SK-N-SH treated with all-trans-retinoic acid at 6 μM for 48 hours (cell line): ENCODE measurements at regions not wholly inside any gene's neighbourhood (a gene's known extent, or its start where the extent isn't known, plus 50 kb on each side); places are given as distances from the start of the nearest gene placed in this dataset.

Source experiments
- ATAC-seq: fragments of 200-7000 bp; cut with Tn5 transposase; 3 replicates; pipeline ENCODE4 v1.9.1; 2020; ENCODE audit warnings: mild to moderate bottlenecking, moderate library complexity
- ARNTL ChIP-seq: fragments of 450-650 bp; formaldehyde crosslinking; IDR thresholded peaks from 2 replicates; pipeline ENCODE4 v1.5.0; 2020; ENCODE audit warnings: low read depth, mild to moderate bottlenecking, moderate library complexity, borderline replicate concordance
- BACH2 ChIP-seq: fragments of 250-450 bp; sonication (Bioruptor Pico); IDR thresholded peaks from 2 replicates; pipeline ENCODE4 v1.9.0; 2021; ENCODE audit warnings: mild to moderate bottlenecking, borderline replicate concordance
- CREB5 ChIP-seq: fragments of 250-450 bp; sonication (Bioruptor Pico); IDR thresholded peaks from 2 replicates; pipeline ENCODE4 v1.5.1; 2020; ENCODE audit warnings: low read depth, mild to moderate bottlenecking, moderate library complexity
- CSDC2 ChIP-seq: fragments of 250-450 bp; sonication (Bioruptor Pico); IDR thresholded peaks from 2 replicates; pipeline ENCODE4 v1.5.0; 2020; ENCODE audit warnings: mild to moderate bottlenecking, moderate library complexity
- CSRNP3 ChIP-seq: fragments of 250-450 bp; sonication (Bioruptor Pico); IDR thresholded peaks from 2 replicates; pipeline ENCODE4 v1.5.1; 2021; ENCODE audit warnings: mild to moderate bottlenecking, moderate library complexity
- ESRRG ChIP-seq: fragments of 250-450 bp; sonication (Bioruptor Pico); IDR thresholded peaks from 2 replicates; pipeline ENCODE4 v1.6.1; 2021; ENCODE audit warnings: mild to moderate bottlenecking
- GLIS3 ChIP-seq: fragments of 250-450 bp; sonication (Bioruptor Pico); IDR thresholded peaks from 2 replicates; pipeline ENCODE4 v1.5.0; 2020; ENCODE audit warnings: mild to moderate bottlenecking, moderate library complexity
- ISL1 ChIP-seq: fragments of 250-450 bp; sonication (Bioruptor Pico); IDR thresholded peaks from 2 replicates; pipeline ENCODE4 v2.1.2; 2022; ENCODE audit warnings: mild to moderate bottlenecking, moderate library complexity
- OSR1 ChIP-seq: fragments of 250-450 bp; sonication (Bioruptor Pico); IDR thresholded peaks from 2 replicates; pipeline ENCODE4 v1.8.0; 2022; ENCODE audit warnings: moderate library complexity, mild to moderate bottlenecking, inconsistent platforms
- PATZ1 ChIP-seq: fragments of 250-450 bp; sonication (Bioruptor Pico); IDR thresholded peaks from 2 replicates; pipeline ENCODE4 v1.8.0; 2020; ENCODE audit warnings: mild to moderate bottlenecking, moderate library complexity, borderline replicate concordance
- POU6F1 ChIP-seq: fragments of 250-450 bp; sonication (Bioruptor Pico); IDR thresholded peaks from 2 replicates; pipeline ENCODE4 v1.8.0; 2021; ENCODE audit warnings: low read depth, mild to moderate bottlenecking, moderate library complexity, borderline replicate concordance
- PPARA ChIP-seq: fragments of 250-450 bp; sonication (Bioruptor Pico); IDR thresholded peaks from 2 replicates; pipeline ENCODE4 v1.5.0; 2020; ENCODE audit warnings: mild to moderate bottlenecking, borderline replicate concordance
- RARB ChIP-seq: fragments of 250-450 bp; sonication (Bioruptor Pico); IDR thresholded peaks from 2 replicates; pipeline ENCODE4 v1.8.0; 2021; ENCODE audit warnings: mild to moderate bottlenecking, moderate library complexity
- SNAI2 ChIP-seq: fragments of 250-450 bp; sonication (Bioruptor Pico); IDR thresholded peaks from 2 replicates; pipeline ENCODE4 v1.5.0; 2020; ENCODE audit warnings: mild to moderate bottlenecking, moderate library complexity
- TCF4 ChIP-seq: fragments of 250-450 bp; sonication (Bioruptor Pico); IDR thresholded peaks from 2 replicates; pipeline ENCODE4 v1.8.0; 2021; ENCODE audit warnings: mild to moderate bottlenecking, moderate library complexity, borderline replicate concordance
- TOX ChIP-seq: fragments of 250-450 bp; sonication (Bioruptor Pico); IDR thresholded peaks from 2 replicates; pipeline ENCODE4 v1.8.0; 2021; ENCODE audit warnings: mild to moderate bottlenecking, moderate library complexity, borderline replicate concordance
- TSHZ2 ChIP-seq: fragments of 250-450 bp; sonication (Bioruptor Pico); IDR thresholded peaks from 2 replicates; pipeline ENCODE4 v1.5.0; 2020; ENCODE audit warnings: mild to moderate bottlenecking, moderate library complexity
- ZC3H10 ChIP-seq: fragments of 250-450 bp; sonication (Bioruptor Pico); IDR thresholded peaks from 2 replicates; pipeline ENCODE4 v1.5.1; 2021; ENCODE audit warnings: mild to moderate bottlenecking, moderate library complexity
- ZFP3 ChIP-seq: fragments of 250-450 bp; sonication (Bioruptor Pico); IDR thresholded peaks from 2 replicates; pipeline ENCODE4 v1.5.0; 2020; ENCODE audit warnings: mild to moderate bottlenecking, moderate library complexity
- ZFP30 ChIP-seq: fragments of 450-650 bp; formaldehyde crosslinking; IDR thresholded peaks from 2 replicates; pipeline ENCODE4 v1.5.0; 2022; ENCODE audit warnings: mild to moderate bottlenecking, moderate library complexity
- ZNF565 ChIP-seq: fragments of 450-650 bp; formaldehyde crosslinking; conservative IDR thresholded peaks from 2 replicates; pipeline ENCODE4 v1.5.0; 2020; ENCODE audit warnings: low read depth, mild to moderate bottlenecking, moderate library complexity
- ZNF70 ChIP-seq: fragments of 450-650 bp; formaldehyde crosslinking; IDR thresholded peaks from 2 replicates; pipeline ENCODE4 v1.5.0; 2020; ENCODE audit warnings: mild to moderate bottlenecking, moderate library complexity
- ZNF8 ChIP-seq: fragments of 450-650 bp; formaldehyde crosslinking; IDR thresholded peaks from 2 replicates; pipeline ENCODE4 v1.5.0; 2020; ENCODE audit warnings: mild to moderate bottlenecking, moderate library complexity

- TF ChIP-seq ARNTL (CRISPR knock-in tag) = no peak
- no peak for TF ChIP-seq SNAI2 (CRISPR knock-in tag)
- no peak for TF ChIP-seq OSR1 (CRISPR knock-in tag)
- TF ChIP-seq CREB5 (CRISPR knock-in tag) = no peak
- TF ChIP-seq CSRNP3 = no peak
- no peak for TF ChIP-seq CSDC2 (CRISPR knock-in tag)
- TF ChIP-seq BACH2 = no peak
- TF ChIP-seq ZNF8 = no peak
- TF ChIP-seq ZC3H10 (CRISPR knock-in tag) = no peak
- no peak for TF ChIP-seq ESRRG
- no peak for TF ChIP-seq ZFP3
- TF ChIP-seq TOX (CRISPR knock-in tag) = no peak
- no peak for TF ChIP-seq TSHZ2
- TF ChIP-seq ZNF565 = no peak
- no peak for TF ChIP-seq PPARA (CRISPR knock-in tag)
- TF ChIP-seq TCF4 (CRISPR knock-in tag) = no peak
- TF ChIP-seq ZFP30 (CRISPR knock-in tag) = no peak
- no peak for TF ChIP-seq PATZ1 (CRISPR knock-in tag)
- no peak for TF ChIP-seq ZNF70 (CRISPR knock-in tag)
- ATAC-seq = no peak
These were observed 193.6 kb upstream of the SATB1 start for GRCh38 chr3:18618723-18619122.

GRCh38 chr3:18611991-18612390 lies 186.9 kb upstream of the SATB1 start:
- TF ChIP-seq POU6F1 (CRISPR knock-in tag) = no peak
- TF ChIP-seq TCF4 (CRISPR knock-in tag) = no peak
- TF ChIP-seq TOX (CRISPR knock-in tag) = no peak
- no peak for TF ChIP-seq CREB5 (CRISPR knock-in tag)
- no peak for TF ChIP-seq ISL1
- TF ChIP-seq ARNTL (CRISPR knock-in tag) = no peak
- no peak for TF ChIP-seq OSR1 (CRISPR knock-in tag)
- TF ChIP-seq ZFP30 (CRISPR knock-in tag) = no peak
- TF ChIP-seq SNAI2 (CRISPR knock-in tag) = no peak
- TF ChIP-seq RARB (CRISPR knock-in tag) = no peak
- no peak for TF ChIP-seq ZNF70 (CRISPR knock-in tag)
- no peak for TF ChIP-seq ZNF8
- no peak for TF ChIP-seq ZFP3
- no peak for TF ChIP-seq GLIS3
- TF ChIP-seq ZC3H10 (CRISPR knock-in tag) = no peak
- TF ChIP-seq PPARA (CRISPR knock-in tag) = no peak
- TF ChIP-seq ESRRG = no peak
- no peak for TF ChIP-seq CSDC2 (CRISPR knock-in tag)
- TF ChIP-seq PATZ1 (CRISPR knock-in tag) = no peak
- TF ChIP-seq ZNF565 = no peak
- no peak for ATAC-seq
